SK-N-SH treated with all-trans-retinoic acid at 6 μM for 48 hours (cell line): ENCODE measurements at regions not wholly inside any gene's neighbourhood (a gene's known extent, or its start where the extent isn't known, plus 50 kb on each side); places are given as distances from the start of the nearest gene placed in this dataset.

ENCODE experiments used
- ATAC-seq: fragments of 200-7000 bp; cut with Tn5 transposase; 3 replicates; pipeline ENCODE4 v1.9.1; 2020; ENCODE audit warnings: mild to moderate bottlenecking, moderate library complexity
- BACH2 ChIP-seq: fragments of 250-450 bp; sonication (Bioruptor Pico); IDR thresholded peaks from 2 replicates; pipeline ENCODE4 v1.9.0; 2021; ENCODE audit warnings: mild to moderate bottlenecking, borderline replicate concordance
- CSDC2 ChIP-seq: fragments of 250-450 bp; sonication (Bioruptor Pico); IDR thresholded peaks from 2 replicates; pipeline ENCODE4 v1.5.0; 2020; ENCODE audit warnings: mild to moderate bottlenecking, moderate library complexity
- ESRRG ChIP-seq: fragments of 250-450 bp; sonication (Bioruptor Pico); IDR thresholded peaks from 2 replicates; pipeline ENCODE4 v1.6.1; 2021; ENCODE audit warnings: mild to moderate bottlenecking
- GLIS3 ChIP-seq: fragments of 250-450 bp; sonication (Bioruptor Pico); IDR thresholded peaks from 2 replicates; pipeline ENCODE4 v1.5.0; 2020; ENCODE audit warnings: mild to moderate bottlenecking, moderate library complexity
- OSR1 ChIP-seq: fragments of 250-450 bp; sonication (Bioruptor Pico); IDR thresholded peaks from 2 replicates; pipeline ENCODE4 v1.8.0; 2022; ENCODE audit warnings: moderate library complexity, mild to moderate bottlenecking, inconsistent platforms
- PATZ1 ChIP-seq: fragments of 250-450 bp; sonication (Bioruptor Pico); IDR thresholded peaks from 2 replicates; pipeline ENCODE4 v1.8.0; 2020; ENCODE audit warnings: mild to moderate bottlenecking, moderate library complexity, borderline replicate concordance
- PPARA ChIP-seq: fragments of 250-450 bp; sonication (Bioruptor Pico); IDR thresholded peaks from 2 replicates; pipeline ENCODE4 v1.5.0; 2020; ENCODE audit warnings: mild to moderate bottlenecking, borderline replicate concordance
- RARB ChIP-seq: fragments of 250-450 bp; sonication (Bioruptor Pico); IDR thresholded peaks from 2 replicates; pipeline ENCODE4 v1.8.0; 2021; ENCODE audit warnings: mild to moderate bottlenecking, moderate library complexity
- SNAI2 ChIP-seq: fragments of 250-450 bp; sonication (Bioruptor Pico); IDR thresholded peaks from 2 replicates; pipeline ENCODE4 v1.5.0; 2020; ENCODE audit warnings: mild to moderate bottlenecking, moderate library complexity
- TCF4 ChIP-seq: fragments of 250-450 bp; sonication (Bioruptor Pico); IDR thresholded peaks from 2 replicates; pipeline ENCODE4 v1.8.0; 2021; ENCODE audit warnings: mild to moderate bottlenecking, moderate library complexity, borderline replicate concordance
- TOX ChIP-seq: fragments of 250-450 bp; sonication (Bioruptor Pico); IDR thresholded peaks from 2 replicates; pipeline ENCODE4 v1.8.0; 2021; ENCODE audit warnings: mild to moderate bottlenecking, moderate library complexity, borderline replicate concordance
- TSHZ2 ChIP-seq: fragments of 250-450 bp; sonication (Bioruptor Pico); IDR thresholded peaks from 2 replicates; pipeline ENCODE4 v1.5.0; 2020; ENCODE audit warnings: mild to moderate bottlenecking, moderate library complexity
- ZC3H10 ChIP-seq: fragments of 250-450 bp; sonication (Bioruptor Pico); IDR thresholded peaks from 2 replicates; pipeline ENCODE4 v1.5.1; 2021; ENCODE audit warnings: mild to moderate bottlenecking, moderate library complexity
- ZFP3 ChIP-seq: fragments of 250-450 bp; sonication (Bioruptor Pico); IDR thresholded peaks from 2 replicates; pipeline ENCODE4 v1.5.0; 2020; ENCODE audit warnings: mild to moderate bottlenecking, moderate library complexity
- ZFP30 ChIP-seq: fragments of 450-650 bp; formaldehyde crosslinking; IDR thresholded peaks from 2 replicates; pipeline ENCODE4 v1.5.0; 2022; ENCODE audit warnings: mild to moderate bottlenecking, moderate library complexity
- ZNF565 ChIP-seq: fragments of 450-650 bp; formaldehyde crosslinking; conservative IDR thresholded peaks from 2 replicates; pipeline ENCODE4 v1.5.0; 2020; ENCODE audit warnings: low read depth, mild to moderate bottlenecking, moderate library complexity
- ZNF70 ChIP-seq: fragments of 450-650 bp; formaldehyde crosslinking; IDR thresholded peaks from 2 replicates; pipeline ENCODE4 v1.5.0; 2020; ENCODE audit warnings: mild to moderate bottlenecking, moderate library complexity
- ZNF8 ChIP-seq: fragments of 450-650 bp; formaldehyde crosslinking; IDR thresholded peaks from 2 replicates; pipeline ENCODE4 v1.5.0; 2020; ENCODE audit warnings: mild to moderate bottlenecking, moderate library complexity
- TF ChIP-seq, protein P1 (sequence below): fragments of 250-450 bp; sonication (Bioruptor Pico); IDR thresholded peaks from 2 replicates; pipeline ENCODE4 v1.5.1; 2020; ENCODE audit warnings: low read depth, mild to moderate bottlenecking, moderate library complexity
- TF ChIP-seq, protein P2 (sequence below): fragments of 250-450 bp; sonication (Bioruptor Pico); IDR thresholded peaks from 2 replicates; pipeline ENCODE4 v1.5.1; 2021; ENCODE audit warnings: mild to moderate bottlenecking, moderate library complexity
- TF ChIP-seq, protein P3 (sequence below): fragments of 250-450 bp; sonication (Bioruptor Pico); IDR thresholded peaks from 2 replicates; pipeline ENCODE4 v1.8.0; 2021; ENCODE audit warnings: low read depth, mild to moderate bottlenecking, moderate library complexity, borderline replicate concordance

DNA sequence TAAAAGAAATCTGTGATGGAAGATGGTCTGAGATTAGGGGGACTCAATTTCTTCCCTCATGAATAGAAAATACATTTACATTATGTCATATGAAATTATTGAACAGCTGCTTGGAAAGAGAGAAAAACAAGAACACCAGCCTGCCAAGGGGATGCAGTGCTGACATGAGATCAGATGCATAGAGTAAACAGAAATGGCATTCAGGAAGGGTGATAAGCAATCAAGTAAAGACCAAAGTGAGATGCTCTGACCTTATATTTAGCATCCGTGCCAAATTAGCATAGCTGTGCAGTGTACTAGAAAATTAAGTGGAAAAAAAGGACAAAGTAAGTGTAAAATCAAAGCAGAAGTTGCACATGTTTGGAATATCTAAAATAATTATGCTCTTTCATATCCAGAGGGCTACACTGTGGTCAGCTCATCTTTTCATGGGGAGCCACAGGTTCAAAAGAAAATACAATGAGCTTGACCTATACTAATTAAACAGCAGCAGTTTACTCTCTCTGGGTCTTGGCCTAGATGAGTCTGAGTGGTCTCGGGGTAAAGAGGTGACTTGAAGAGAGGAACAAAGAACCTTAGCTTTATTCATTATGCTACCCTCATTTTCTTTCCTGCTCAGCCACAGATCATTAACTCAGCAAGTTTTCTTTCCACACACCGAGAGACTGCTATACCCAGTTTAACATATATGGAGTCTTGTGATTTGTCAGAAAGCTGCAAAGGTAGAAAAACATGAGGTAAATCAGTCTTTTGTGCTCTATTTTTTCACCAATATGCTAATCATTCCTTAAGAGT, 359.4 kb upstream of the FOXG1 start:
- TF ChIP-seq ZC3H10 (CRISPR knock-in tag): no peak
- TF ChIP-seq, protein P1, sequence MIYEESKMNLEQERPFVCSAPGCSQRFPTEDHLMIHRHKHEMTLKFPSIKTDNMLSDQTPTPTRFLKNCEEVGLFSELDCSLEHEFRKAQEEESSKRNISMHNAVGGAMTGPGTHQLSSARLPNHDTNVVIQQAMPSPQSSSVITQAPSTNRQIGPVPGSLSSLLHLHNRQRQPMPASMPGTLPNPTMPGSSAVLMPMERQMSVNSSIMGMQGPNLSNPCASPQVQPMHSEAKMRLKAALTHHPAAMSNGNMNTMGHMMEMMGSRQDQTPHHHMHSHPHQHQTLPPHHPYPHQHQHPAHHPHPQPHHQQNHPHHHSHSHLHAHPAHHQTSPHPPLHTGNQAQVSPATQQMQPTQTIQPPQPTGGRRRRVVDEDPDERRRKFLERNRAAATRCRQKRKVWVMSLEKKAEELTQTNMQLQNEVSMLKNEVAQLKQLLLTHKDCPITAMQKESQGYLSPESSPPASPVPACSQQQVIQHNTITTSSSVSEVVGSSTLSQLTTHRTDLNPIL (CRISPR knock-in tag): no peak
- TF ChIP-seq CSDC2 (CRISPR knock-in tag): no peak
- no peak for TF ChIP-seq ESRRG (CRISPR knock-in tag)
- no peak for TF ChIP-seq PPARA (CRISPR knock-in tag)
- no peak for TF ChIP-seq SNAI2
- TF ChIP-seq OSR1 (CRISPR knock-in tag): no peak
- no peak for TF ChIP-seq ZNF565 (CRISPR knock-in tag)
- TF ChIP-seq TOX (CRISPR knock-in tag): no peak
- TF ChIP-seq TSHZ2: no peak
- TF ChIP-seq, protein P2, sequence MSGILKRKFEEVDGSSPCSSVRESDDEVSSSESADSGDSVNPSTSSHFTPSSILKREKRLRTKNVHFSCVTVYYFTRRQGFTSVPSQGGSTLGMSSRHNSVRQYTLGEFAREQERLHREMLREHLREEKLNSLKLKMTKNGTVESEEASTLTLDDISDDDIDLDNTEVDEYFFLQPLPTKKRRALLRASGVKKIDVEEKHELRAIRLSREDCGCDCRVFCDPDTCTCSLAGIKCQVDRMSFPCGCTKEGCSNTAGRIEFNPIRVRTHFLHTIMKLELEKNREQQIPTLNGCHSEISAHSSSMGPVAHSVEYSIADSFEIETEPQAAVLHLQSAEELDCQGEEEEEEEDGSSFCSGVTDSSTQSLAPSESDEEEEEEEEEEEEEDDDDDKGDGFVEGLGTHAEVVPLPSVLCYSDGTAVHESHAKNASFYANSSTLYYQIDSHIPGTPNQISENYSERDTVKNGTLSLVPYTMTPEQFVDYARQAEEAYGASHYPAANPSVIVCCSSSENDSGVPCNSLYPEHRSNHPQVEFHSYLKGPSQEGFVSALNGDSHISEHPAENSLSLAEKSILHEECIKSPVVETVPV (CRISPR knock-in tag): no peak
- TF ChIP-seq GLIS3: no peak
- TF ChIP-seq, protein P3, sequence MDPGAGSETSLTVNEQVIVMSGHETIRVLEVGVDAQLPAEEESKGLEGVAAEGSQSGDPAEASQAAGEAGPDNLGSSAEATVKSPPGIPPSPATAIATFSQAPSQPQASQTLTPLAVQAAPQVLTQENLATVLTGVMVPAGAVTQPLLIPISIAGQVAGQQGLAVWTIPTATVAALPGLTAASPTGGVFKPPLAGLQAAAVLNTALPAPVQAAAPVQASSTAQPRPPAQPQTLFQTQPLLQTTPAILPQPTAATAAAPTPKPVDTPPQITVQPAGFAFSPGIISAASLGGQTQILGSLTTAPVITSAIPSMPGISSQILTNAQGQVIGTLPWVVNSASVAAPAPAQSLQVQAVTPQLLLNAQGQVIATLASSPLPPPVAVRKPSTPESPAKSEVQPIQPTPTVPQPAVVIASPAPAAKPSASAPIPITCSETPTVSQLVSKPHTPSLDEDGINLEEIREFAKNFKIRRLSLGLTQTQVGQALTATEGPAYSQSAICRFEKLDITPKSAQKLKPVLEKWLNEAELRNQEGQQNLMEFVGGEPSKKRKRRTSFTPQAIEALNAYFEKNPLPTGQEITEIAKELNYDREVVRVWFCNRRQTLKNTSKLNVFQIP (CRISPR knock-in tag): no peak
- no peak for TF ChIP-seq ZFP3 (CRISPR knock-in tag)
- TF ChIP-seq ZFP30 (CRISPR knock-in tag): no peak
- TF ChIP-seq PATZ1 (CRISPR knock-in tag): no peak
- TF ChIP-seq BACH2: no peak
- TF ChIP-seq ZNF70 (CRISPR knock-in tag): no peak
- TF ChIP-seq ZNF8 (CRISPR knock-in tag): no peak
- TF ChIP-seq RARB (CRISPR knock-in tag): no peak
- ATAC-seq: no peak

DNA sequence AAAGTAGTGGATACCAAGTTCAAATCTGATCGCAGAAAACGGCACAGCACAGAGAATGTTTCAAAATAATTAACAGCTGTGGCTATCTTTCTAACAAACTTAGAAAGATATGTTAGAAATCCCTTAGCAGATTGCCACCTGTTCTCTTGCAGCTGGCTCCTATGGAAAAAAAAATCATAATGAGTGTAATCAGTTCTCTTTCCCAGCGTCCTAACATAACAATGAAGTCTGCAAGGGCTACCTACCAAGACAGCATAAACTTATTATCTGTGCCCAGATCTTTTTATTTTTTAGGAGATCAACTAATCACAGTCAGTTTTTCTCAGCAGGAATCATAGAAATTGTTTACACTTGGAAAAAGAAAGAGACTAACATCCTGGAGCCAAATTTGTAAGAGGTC, 358.6 kb upstream of the FOXG1 start:
- no peak for ATAC-seq
- TF ChIP-seq OSR1 (CRISPR knock-in tag): no peak
- TF ChIP-seq, protein P2 (CRISPR knock-in tag): no peak
- TF ChIP-seq, protein P3 (CRISPR knock-in tag): no peak
- TF ChIP-seq PPARA (CRISPR knock-in tag): no peak
- TF ChIP-seq ZFP3 (CRISPR knock-in tag): no peak
- TF ChIP-seq GLIS3: no peak
- TF ChIP-seq RARB (CRISPR knock-in tag): no peak
- no peak for TF ChIP-seq TOX (CRISPR knock-in tag)
- TF ChIP-seq PATZ1 (CRISPR knock-in tag): no peak
- TF ChIP-seq TCF4: no peak
- TF ChIP-seq, protein P1 (CRISPR knock-in tag): no peak
- no peak for TF ChIP-seq BACH2
- no peak for TF ChIP-seq ESRRG (CRISPR knock-in tag)
- TF ChIP-seq ZNF565 (CRISPR knock-in tag): no peak
- no peak for TF ChIP-seq CSDC2 (CRISPR knock-in tag)
